Vagina (tissue), 2 donors: ENCODE measurements at regions not wholly inside any gene's neighbourhood (a gene's known extent, or its start where the extent isn't known, plus 50 kb on each side); places are given as distances from the start of the nearest gene placed in this dataset.
"Not testable (repeated sequence)": the region's sequence is repeated elsewhere in the genome, so short reads cannot be mapped to it uniquely, and the experiment has no call there.

Experiments used
- POLR2A ChIP-seq, 2 donors: fragments of 450-650 bp; IDR thresholded peaks; one replicate each; pipeline ENCODE4 v1.6.1; 2017; ENCODE audit warnings: antibody characterized with exemption in 2 of 2, mild to moderate bottlenecking in 2 of 2, moderate library complexity in 2 of 2
- TF ChIP-seq, protein P1 (sequence below), 3 experiments: fragments of 450-650 bp in 2 of 3; fragments of 200-600 bp in 1 of 3; sonication (generic) in 1 of 3; IDR thresholded peaks; one replicate each; pipeline ENCODE4 v1.5.1; 2017 to 2019; ENCODE audit warnings: antibody characterized with exemption in 3 of 3, mild to moderate bottlenecking in 2 of 3, moderate library complexity in 2 of 3

- not testable (repeated sequence) for TF ChIP-seq POLR2A (IDR thresholded peaks at IDR 0.05)
- TF ChIP-seq, protein P1, sequence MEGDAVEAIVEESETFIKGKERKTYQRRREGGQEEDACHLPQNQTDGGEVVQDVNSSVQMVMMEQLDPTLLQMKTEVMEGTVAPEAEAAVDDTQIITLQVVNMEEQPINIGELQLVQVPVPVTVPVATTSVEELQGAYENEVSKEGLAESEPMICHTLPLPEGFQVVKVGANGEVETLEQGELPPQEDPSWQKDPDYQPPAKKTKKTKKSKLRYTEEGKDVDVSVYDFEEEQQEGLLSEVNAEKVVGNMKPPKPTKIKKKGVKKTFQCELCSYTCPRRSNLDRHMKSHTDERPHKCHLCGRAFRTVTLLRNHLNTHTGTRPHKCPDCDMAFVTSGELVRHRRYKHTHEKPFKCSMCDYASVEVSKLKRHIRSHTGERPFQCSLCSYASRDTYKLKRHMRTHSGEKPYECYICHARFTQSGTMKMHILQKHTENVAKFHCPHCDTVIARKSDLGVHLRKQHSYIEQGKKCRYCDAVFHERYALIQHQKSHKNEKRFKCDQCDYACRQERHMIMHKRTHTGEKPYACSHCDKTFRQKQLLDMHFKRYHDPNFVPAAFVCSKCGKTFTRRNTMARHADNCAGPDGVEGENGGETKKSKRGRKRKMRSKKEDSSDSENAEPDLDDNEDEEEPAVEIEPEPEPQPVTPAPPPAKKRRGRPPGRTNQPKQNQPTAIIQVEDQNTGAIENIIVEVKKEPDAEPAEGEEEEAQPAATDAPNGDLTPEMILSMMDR (IDR thresholded peaks at IDR 0.05), result not testable (repeated sequence)
These were observed 81.3 kb upstream of the GOLGA6L4 start for GRCh38 chr15:84154314-84154713.
